ENCODE measurements at regions not wholly inside any gene's neighbourhood (a gene's known extent, or its start where the extent isn't known, plus 50 kb on each side); places are given as distances from the start of the nearest gene placed in this dataset.
"Not testable (repeated sequence)": the region's sequence is repeated elsewhere in the genome, so short reads cannot be mapped to it uniquely, and the experiment has no call there.

- TF ChIP-seq CTCF (IDR thresholded peaks at IDR 0.05; ENCODE audit: control insufficient read depth, insufficient read depth, low read depth, low read length, missing control alignments) = no peak
- DNase-seq (ENCODE audit: low read depth) = no peak
- no peak overlapping the region for H3K4me3 ChIP-seq (ENCODE audit: control insufficient read depth, low read depth, low read length)
Measured at GRCh38 chr7:12490940-12491339, 79.6 kb upstream of the SCIN start.

- no peak for DNase-seq (ENCODE audit: low read depth)
Measured at GRCh38 chr7:12491526-12491925, 79.0 kb upstream of the SCIN start.

GRCh38 chr7:12493407-12493806 lies 77.1 kb upstream of the SCIN start:
- no peak for DNase-seq (ENCODE audit: low read depth)
- TF ChIP-seq CTCF (IDR thresholded peaks at IDR 0.05; ENCODE audit: control insufficient read depth, insufficient read depth, low read depth, low read length, missing control alignments) = no peak
- H3K4me3 ChIP-seq (ENCODE audit: control insufficient read depth, low read depth, low read length) = no peak overlapping the region

More at GRCh38 chr7:12491526-12491925, 79.0 kb upstream of the SCIN start:
- no peak for TF ChIP-seq CTCF (IDR thresholded peaks at IDR 0.05; ENCODE audit: control insufficient read depth, insufficient read depth, low read depth, low read length, missing control alignments)
- no peak overlapping the region for H3K4me3 ChIP-seq (ENCODE audit: control insufficient read depth, low read depth, low read length)

GRCh38 chr7:12493863-12494686 lies 76.4 kb upstream of the SCIN start:
- no peak for TF ChIP-seq CTCF (IDR thresholded peaks at IDR 0.05; ENCODE audit: control insufficient read depth, insufficient read depth, low read depth, low read length, missing control alignments)
- no peak overlapping the region for H3K4me3 ChIP-seq (ENCODE audit: control insufficient read depth, low read depth, low read length)
- no peak for DNase-seq (ENCODE audit: low read depth)

GRCh38 chr7:12494687-12495024 lies 75.9 kb upstream of the SCIN start:
- no peak overlapping the region for H3K4me3 ChIP-seq (ENCODE audit: control insufficient read depth, low read depth, low read length)
- no peak for TF ChIP-seq CTCF (IDR thresholded peaks at IDR 0.05; ENCODE audit: control insufficient read depth, insufficient read depth, low read depth, low read length, missing control alignments)
- DNase-seq (ENCODE audit: low read depth) = no peak

GRCh38 chr7:12496901-12497674 lies 73.4 kb upstream of the SCIN start:
- not testable (repeated sequence) for DNase-seq (ENCODE audit: low read depth); H3K4me3 ChIP-seq (ENCODE audit: control insufficient read depth, low read depth, low read length)

GRCh38 chr7:12504149-12504548 lies 66.4 kb upstream of the SCIN start:
- TF ChIP-seq CTCF (IDR thresholded peaks at IDR 0.05; ENCODE audit: control insufficient read depth, insufficient read depth, low read depth, low read length, missing control alignments) = no peak
- DNase-seq (ENCODE audit: low read depth) = no peak
- H3K4me3 ChIP-seq (ENCODE audit: control insufficient read depth, low read depth, low read length) = no peak overlapping the region

Data from AG09309 (cell line).